T-helper 1 cell treated with Interleukin-12 subunit alpha and Interleukin-12 subunit beta and Interleukin-4 antibody, amounts not matched to agents 30 μg/mL and 1 μg/mL, for 36 hours (primary cell): ENCODE measurements at regions not wholly inside any gene's neighbourhood (a gene's known extent, or its start where the extent isn't known, plus 50 kb on each side); places are given as distances from the start of the nearest gene placed in this dataset.
"Not testable (repeated sequence)": the region's sequence is repeated elsewhere in the genome, so short reads cannot be mapped to it uniquely, and the experiment has no call there.

Experiments
- H3K27ac Mint-ChIP-seq: one replicate; pipeline ENCODE4 v1.8.0; 2021; ENCODE audit warnings: mild to moderate bottlenecking, mixed read lengths
- H3K27me3 Mint-ChIP-seq: one replicate; pipeline ENCODE4 v1.8.0; 2021; ENCODE audit warnings: low read depth, mixed read lengths
- H3K36me3 Mint-ChIP-seq: one replicate; pipeline ENCODE4 v1.8.0; 2021; ENCODE audit warnings: low read depth, mixed read lengths
- H3K4me1 Mint-ChIP-seq: one replicate; pipeline ENCODE4 v1.8.0; 2021; ENCODE audit warnings: low read depth, mixed read lengths
- H3K4me3 Mint-ChIP-seq: one replicate; pipeline ENCODE4 v1.8.0; 2021; ENCODE audit warnings: mild to moderate bottlenecking, moderate library complexity, mixed read lengths
- H3K9me3 Mint-ChIP-seq: one replicate; pipeline ENCODE4 v1.8.0; 2021; ENCODE audit warnings: mixed read lengths

DNA sequence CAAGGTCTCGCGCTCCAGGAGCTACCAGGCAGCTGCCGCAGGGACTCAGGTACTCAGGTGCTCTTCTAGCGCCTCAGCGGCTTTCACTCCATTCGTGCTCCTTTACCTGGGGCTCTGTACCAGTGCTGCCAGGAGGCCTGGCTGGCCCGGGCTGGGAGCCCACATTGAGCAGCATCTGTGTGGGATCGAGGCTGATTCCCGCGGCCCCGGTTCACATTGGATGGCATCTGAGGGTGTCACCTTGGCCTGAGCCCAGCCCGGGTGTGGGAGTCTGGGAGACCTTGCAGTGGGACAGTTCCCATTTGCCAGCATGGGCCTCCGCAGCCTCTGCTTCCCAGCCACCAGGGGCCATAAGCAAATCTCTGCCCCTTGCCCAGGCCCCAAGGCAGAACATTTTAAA, 96.9 kb downstream of the NPIPB11 start:
- not testable (repeated sequence) for H3K9me3 Mint-ChIP-seq, H3K27me3 Mint-ChIP-seq, H3K27ac Mint-ChIP-seq, H3K4me1 Mint-ChIP-seq, H3K4me3 Mint-ChIP-seq, H3K36me3 Mint-ChIP-seq

- Mint-ChIP-seq H3K4me1 (no peaks in the 10 kb centered on the region), H3K27me3 (no peaks in the 10 kb centered on the region), H3K27ac (no peak overlapping the region), H3K36me3 (no peaks in the 10 kb centered on the region), H3K4me3 (no peak overlapping the region), H3K9me3 (no peaks in the 10 kb centered on the region)
Observed at GRCh38 chr16:29308644-29309546, 97.6 kb downstream of the NPIPB11 start.

DNA sequence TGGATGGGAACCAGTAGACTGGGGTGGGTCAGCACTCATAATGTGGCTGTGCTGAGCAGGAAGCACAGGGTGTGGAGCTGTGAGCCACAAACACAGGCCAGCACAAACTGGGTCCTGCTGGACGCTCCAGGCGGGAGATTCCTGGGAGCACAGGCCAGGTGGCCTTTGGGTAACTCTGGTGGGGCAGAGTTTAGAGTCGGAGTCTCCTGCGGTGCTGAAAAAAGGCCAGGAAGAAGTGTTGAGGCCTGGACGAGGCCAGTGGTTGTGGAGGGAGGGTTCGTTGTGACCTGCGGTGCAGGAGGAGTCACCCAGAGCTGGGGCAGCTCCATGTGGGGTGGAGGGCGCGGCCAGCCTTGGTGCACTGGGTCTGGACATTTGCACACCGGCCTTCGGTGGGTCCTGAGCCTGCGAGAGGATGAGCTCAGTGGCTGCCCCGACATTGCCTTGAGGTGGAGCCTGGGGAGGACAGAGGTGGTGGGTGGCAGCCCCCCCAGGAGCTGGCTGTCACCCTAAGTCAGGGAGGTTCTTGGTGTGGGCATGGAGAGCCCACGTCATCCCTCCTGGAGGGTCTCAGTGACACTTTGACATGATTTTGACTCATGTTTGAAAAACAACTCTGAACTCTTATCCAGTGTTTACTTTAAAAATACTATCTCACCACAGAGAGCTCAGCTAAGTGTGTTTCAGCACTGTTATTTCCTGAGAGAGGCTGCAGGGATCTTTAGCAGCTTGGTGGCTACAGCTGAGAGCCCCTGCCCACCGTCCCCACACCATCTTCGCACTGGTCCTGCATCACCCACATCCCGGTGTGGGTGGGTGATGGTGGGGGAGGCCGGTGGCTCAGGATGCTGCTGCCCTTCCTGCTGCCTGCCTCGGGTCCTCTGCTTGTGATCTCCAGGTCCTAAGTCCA, 98.7 kb downstream of the NPIPB11 start:
- no peak overlapping the region for H3K4me3 Mint-ChIP-seq
- no peaks in the 10 kb centered on the region for H3K36me3 Mint-ChIP-seq
- no peak overlapping the region for H3K27ac Mint-ChIP-seq
- no peaks in the 10 kb centered on the region for H3K4me1 Mint-ChIP-seq
- no peaks in the 10 kb centered on the region for H3K9me3 Mint-ChIP-seq
- H3K27me3 Mint-ChIP-seq: no peaks in the 10 kb centered on the region

DNA sequence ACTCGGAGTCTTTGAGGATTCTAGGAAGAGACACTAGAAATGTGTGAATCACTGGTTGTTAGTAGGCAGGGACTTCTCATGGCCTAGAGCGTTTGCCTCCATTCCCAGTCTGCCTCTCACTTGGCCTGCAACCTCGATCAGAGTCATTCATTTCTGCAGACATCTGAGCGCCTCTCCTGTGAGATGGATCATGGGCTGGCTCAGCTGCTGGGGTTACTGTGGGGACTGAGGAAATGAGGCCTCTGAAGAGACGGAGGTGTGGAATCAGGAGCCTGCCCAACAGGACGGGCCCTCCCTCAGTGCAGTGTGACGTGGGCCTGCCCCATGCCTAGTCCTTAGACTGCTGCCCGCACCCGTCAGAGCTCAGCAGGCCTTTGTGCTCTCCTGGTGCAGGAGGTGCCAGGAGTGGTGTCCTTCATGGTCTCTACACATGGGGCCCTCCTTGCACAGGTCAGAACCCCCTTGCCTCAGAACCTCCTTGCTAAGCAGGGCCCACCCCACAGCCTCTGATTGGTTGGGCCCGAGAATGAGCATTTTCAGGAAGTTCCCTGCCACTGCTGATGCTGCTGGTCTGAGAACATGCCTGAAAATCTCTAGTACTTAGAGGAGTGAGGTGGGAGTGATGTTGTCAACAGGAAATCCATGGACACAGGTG, 99.4 kb downstream of the NPIPB11 start:
- Mint-ChIP-seq H3K27ac (no peak overlapping the region), H3K27me3 (no peaks in the 10 kb centered on the region), H3K4me1 (no peaks in the 10 kb centered on the region), H3K36me3 (no peaks in the 10 kb centered on the region), H3K9me3 (no peaks in the 10 kb centered on the region), H3K4me3 (no peak overlapping the region)

DNA sequence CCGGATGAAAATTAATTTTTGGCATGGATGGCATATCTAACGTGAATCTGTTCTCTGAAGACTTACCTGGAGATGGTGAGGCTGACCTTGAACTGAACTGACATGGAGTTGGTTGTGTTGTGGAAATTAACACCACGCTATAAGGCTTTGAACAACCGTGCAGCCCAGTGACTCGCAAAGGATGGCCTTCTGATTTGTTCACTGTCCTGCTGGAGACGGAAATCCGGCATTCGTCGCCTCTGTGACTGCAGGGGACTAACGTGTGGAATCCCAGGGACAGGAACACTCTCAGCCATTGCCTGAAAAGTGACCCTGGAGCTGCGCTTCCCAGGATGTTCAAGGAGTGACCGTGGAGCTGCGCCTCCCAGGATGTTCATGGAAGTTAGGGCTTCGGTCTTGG, 100.3 kb downstream of the NPIPB11 start:
- no peaks in the 10 kb centered on the region for H3K36me3 Mint-ChIP-seq
- H3K27me3 Mint-ChIP-seq: no peaks in the 10 kb centered on the region
- no peaks in the 10 kb centered on the region for H3K4me1 Mint-ChIP-seq
- no peaks in the 10 kb centered on the region for H3K9me3 Mint-ChIP-seq
- no peak overlapping the region for H3K27ac Mint-ChIP-seq
- H3K4me3 Mint-ChIP-seq: no peak overlapping the region

DNA sequence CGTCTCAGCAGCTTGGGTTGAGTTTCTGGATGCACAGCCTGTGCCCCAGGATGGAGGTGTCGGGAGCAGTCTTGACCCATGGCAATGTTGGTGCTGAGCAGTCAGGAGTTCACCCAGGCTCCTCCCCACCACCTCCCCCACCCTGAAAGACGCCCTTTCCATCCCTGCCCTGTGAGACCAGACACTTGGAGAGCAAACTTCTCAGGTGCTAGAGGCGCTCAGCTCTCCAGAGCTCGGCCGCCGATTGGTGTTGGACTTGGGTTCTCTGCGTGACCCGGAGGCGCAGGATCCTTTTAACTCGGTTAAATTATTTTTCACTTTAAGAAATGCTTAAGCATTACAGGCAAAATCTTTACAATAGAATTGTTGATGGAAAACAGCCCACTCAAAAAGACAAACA, 101.5 kb downstream of the NPIPB11 start:
- H3K27ac Mint-ChIP-seq, H3K27me3 Mint-ChIP-seq, H3K4me3 Mint-ChIP-seq, H3K4me1 Mint-ChIP-seq, H3K9me3 Mint-ChIP-seq, H3K36me3 Mint-ChIP-seq: not testable (repeated sequence)

DNA sequence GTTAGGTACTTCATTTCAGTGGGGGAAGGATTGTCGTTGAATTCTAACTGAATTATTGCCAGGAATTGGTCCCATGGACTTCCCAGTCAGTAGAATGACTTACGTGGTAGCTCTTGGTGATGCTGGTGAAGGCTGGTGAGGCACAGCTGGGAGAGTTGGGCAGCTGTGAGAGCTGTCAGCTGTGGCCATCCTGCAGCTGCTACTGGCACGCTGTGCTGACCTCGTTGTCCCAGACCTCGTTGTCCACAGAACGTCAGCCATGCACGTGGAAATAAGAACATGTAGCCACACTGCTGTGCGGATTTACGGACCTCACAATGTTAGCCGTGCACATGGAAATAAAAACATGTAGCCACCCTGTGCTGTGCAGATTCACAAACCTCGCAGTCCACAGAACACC, 102.3 kb downstream of the NPIPB11 start:
- no peaks in the 10 kb centered on the region for H3K36me3 Mint-ChIP-seq
- H3K27me3 Mint-ChIP-seq: no peaks in the 10 kb centered on the region
- no peaks in the 10 kb centered on the region for H3K4me1 Mint-ChIP-seq
- no peak overlapping the region for H3K4me3 Mint-ChIP-seq
- no peak overlapping the region for H3K27ac Mint-ChIP-seq
- no peaks in the 10 kb centered on the region for H3K9me3 Mint-ChIP-seq

DNA sequence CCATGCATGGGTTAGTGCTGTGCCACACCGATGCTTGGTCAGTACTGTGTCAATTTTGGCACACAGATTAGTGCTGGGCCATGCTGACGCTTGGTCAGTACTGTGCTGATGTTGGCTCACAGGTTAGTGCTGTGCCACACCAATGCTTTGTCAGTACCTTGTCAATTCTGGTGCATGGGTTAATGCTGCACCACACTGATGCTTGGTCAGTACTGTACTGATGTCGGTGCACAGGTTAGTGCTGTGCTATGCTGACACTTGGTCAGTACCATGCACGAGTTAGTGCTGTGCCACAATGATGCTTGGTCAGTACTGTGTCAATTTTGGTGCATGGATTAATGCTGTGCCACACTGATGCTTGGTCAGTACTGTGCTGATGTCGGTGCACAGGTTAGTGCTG, 103.0 kb downstream of the NPIPB11 start:
- Mint-ChIP-seq H3K36me3 (no peaks in the 10 kb centered on the region), H3K27ac (no peak overlapping the region), H3K4me3 (no peak overlapping the region), H3K9me3 (no peaks in the 10 kb centered on the region), H3K4me1 (no peaks in the 10 kb centered on the region), H3K27me3 (no peaks in the 10 kb centered on the region)

DNA sequence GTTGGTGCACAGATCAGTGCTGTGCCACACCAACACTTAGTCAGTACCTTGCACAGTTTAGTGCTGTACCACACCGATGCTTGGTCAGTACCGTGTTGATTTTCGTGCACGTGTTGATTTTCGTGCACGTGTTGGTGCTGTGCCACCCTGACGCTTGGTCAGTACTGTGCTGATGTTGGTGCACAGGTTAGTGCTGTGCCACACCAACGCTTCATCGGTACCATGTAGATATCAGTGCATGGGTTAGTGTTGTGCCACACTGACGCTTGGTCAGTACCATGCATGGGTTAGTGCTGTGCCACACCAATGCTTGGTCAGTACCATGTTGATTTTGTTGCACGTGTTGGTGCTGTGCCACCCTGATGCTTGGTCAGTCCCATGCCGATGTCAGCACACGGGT, 103.5 kb downstream of the NPIPB11 start:
- H3K4me1 Mint-ChIP-seq: no peaks in the 10 kb centered on the region

GRCh38 chr16:29302433-29302832, 104.1 kb downstream of the NPIPB11 start:
- H3K27me3 Mint-ChIP-seq, H3K9me3 Mint-ChIP-seq, H3K4me1 Mint-ChIP-seq, H3K27ac Mint-ChIP-seq, H3K4me3 Mint-ChIP-seq, H3K36me3 Mint-ChIP-seq: not testable (repeated sequence)

More for the DNA sequence above, 103.5 kb downstream of the NPIPB11 start:
- H3K27ac Mint-ChIP-seq: no peak overlapping the region
- H3K36me3 Mint-ChIP-seq: no peaks in the 10 kb centered on the region
- no peaks in the 10 kb centered on the region for H3K9me3 Mint-ChIP-seq
- H3K4me3 Mint-ChIP-seq: no peak overlapping the region
- no peaks in the 10 kb centered on the region for H3K27me3 Mint-ChIP-seq

DNA sequence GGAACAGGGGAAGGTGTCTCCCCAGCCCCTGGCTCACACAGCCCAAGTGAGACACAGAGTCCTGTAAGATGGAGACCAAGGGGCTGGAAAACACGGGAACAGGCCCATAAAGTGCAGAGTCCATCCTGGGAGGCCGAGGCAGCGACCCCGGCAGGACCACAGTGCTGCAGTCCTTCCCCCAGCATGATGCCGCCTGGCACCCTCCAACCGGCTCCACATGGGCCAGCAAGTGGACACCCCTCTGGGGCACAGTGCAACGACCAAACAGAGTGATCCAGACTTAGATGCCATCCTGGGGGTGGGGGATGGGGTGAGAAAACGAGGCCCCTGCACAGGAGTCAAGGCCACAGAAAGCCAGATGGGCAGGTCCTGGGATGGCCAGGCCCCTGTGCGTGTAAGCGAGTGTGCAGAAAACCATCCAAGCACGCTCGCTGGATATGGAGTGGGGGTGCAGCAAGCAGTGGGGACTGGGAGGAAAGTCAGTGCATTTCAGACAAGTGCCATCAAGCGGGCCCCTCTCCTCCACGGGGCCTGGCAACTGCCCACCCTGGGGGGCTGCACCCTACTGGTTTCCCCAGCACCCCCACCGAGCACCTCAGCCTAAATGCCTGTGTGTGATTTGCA, 104.7 kb downstream of the NPIPB11 start:
- H3K9me3 Mint-ChIP-seq, H3K27me3 Mint-ChIP-seq, H3K4me3 Mint-ChIP-seq, H3K27ac Mint-ChIP-seq, H3K36me3 Mint-ChIP-seq, H3K4me1 Mint-ChIP-seq: not testable (repeated sequence)

DNA sequence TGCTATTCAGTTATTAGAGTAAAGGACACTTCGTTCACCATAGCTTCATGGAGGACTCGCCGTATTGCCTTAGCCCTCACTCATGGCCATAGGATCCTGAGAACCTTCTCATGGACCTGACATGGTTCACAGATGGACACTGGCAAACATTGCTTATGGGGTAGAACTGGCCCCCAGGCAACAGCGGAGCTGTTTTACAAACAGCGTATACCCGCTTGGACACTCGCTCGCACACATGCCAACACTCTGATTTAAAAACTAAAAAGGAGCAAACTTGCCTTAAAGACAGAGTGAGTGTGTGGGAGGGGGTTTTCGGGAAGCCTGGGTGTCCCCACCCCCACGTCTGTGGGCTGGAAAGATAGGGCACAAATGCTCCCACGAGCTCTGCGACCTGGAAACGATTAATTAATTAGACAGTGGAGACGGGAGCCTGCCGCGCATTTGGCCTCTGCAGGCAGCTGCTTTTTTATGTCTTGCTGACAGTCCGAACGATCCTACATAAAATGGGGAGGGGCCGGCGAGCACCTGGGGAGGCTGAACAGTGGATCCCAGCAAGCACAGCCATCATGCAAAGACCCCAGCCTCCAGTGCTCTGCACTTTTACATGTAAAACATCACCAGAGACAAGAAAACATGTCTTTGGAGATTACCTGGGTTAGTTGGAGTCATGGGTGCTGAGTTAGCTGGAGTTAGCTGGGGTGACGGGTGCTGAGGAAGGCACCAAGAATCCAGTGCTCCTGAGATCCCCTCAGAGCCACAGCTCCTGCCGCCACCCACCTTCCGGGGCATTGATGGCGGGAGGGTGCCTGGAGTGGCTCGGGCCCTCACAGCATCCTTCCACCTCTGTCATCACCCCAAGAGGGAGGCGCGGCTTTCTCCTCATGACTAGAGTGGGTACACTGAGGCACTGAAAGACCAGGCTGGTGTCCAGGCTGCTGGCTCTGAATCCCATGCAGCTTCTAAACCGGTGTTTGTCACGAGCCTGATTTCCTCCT, 105.7 kb downstream of the NPIPB11 start:
- H3K36me3 Mint-ChIP-seq, H3K4me3 Mint-ChIP-seq, H3K27ac Mint-ChIP-seq, H3K27me3 Mint-ChIP-seq, H3K9me3 Mint-ChIP-seq, H3K4me1 Mint-ChIP-seq: not testable (repeated sequence)

GRCh38 chr16:29300030-29300491, 106.5 kb downstream of the NPIPB11 start:
- H3K27me3 Mint-ChIP-seq, H3K9me3 Mint-ChIP-seq, H3K4me1 Mint-ChIP-seq, H3K36me3 Mint-ChIP-seq, H3K4me3 Mint-ChIP-seq: not testable (repeated sequence)
- H3K27ac Mint-ChIP-seq: peak overlapping the region; percentile 16
